IMR-90 (cell line): ENCODE measurements at regions not wholly inside any gene's neighbourhood (a gene's known extent, or its start where the extent isn't known, plus 50 kb on each side); places are given as distances from the start of the nearest gene placed in this dataset.

Source experiments
- ATAC-seq: fragments of 200-7000 bp; cut with Tn5 transposase; 2 replicates; pipeline ENCODE4 v1.9.1; 2020; ENCODE audit warnings: low read depth, mild to moderate bottlenecking, moderate library complexity
- BruUV-seq: library from RNA; stranded (reverse); fragments of 400-500 nt; replicated peaks from 2 replicates; lab custom pipeline; 2021; lab: Mats Ljungman, UMichigan
- CTCF ChIA-PET: fragments of 300-600 bp; formaldehyde crosslinking; extraction: SDS; loops from one replicate; lab custom pipeline; 2021; ENCODE audit warnings: antibody characterized with exemption; lab: Yijun Ruan, JAX
- POLR2A ChIA-PET: fragments of 300-600 bp; sonication (Branson Sonifier 250); formaldehyde crosslinking; loops from one replicate; lab custom pipeline; 2022; ENCODE audit warnings: antibody characterized with exemption; ENCODE audit not compliant: unreplicated experiment; lab: Charles Lee
- DNase-seq: peaks from one replicate; pipeline ENCODE4 v3.0.0; 2013
- H2AFZ ChIP-seq: replicated peaks from 2 replicates; pipeline ENCODE3; 2013; ENCODE audit warnings: low read length, mild to moderate bottlenecking; ENCODE audit not compliant: poor library complexity
- H2AK5ac ChIP-seq: 2 replicates; pipeline ENCODE4 v1.6.1; 2013; ENCODE audit warnings: low read depth, low read length, inconsistent platforms
- H2AK9ac ChIP-seq: replicated peaks from 2 replicates; pipeline ENCODE3; 2013; ENCODE audit warnings: mild to moderate bottlenecking, low read depth, low read length, moderate library complexity; ENCODE audit not compliant: poor library complexity
- H2BK120ac ChIP-seq: 2 replicates; pipeline ENCODE4 v1.6.1; 2013; ENCODE audit warnings: low read depth, low read length, inconsistent platforms
- H2BK15ac ChIP-seq: 3 replicates; pipeline ENCODE4 v1.6.1; 2013; ENCODE audit warnings: low read depth, low read length, inconsistent platforms
- H2BK20ac ChIP-seq: 2 replicates; pipeline ENCODE4 v1.6.1; 2013; ENCODE audit warnings: low read depth, mild to moderate bottlenecking, inconsistent platforms, low read length, moderate library complexity
- H2BK5ac ChIP-seq: 2 replicates; pipeline ENCODE4 v1.6.1; 2013; ENCODE audit warnings: mild to moderate bottlenecking, low read depth, low read length, inconsistent platforms; ENCODE audit not compliant: poor library complexity, severe bottlenecking
- H3K14ac ChIP-seq: replicated peaks from 2 replicates; pipeline ENCODE4 v1.6.1; 2013; ENCODE audit warnings: low read depth, low read length, inconsistent platforms
- H3K18ac ChIP-seq: 2 replicates; pipeline ENCODE4 v1.6.1; 2013; ENCODE audit warnings: low read depth, low read length, control low read depth
- H3K23ac ChIP-seq: 2 replicates; pipeline ENCODE4 v1.6.1; 2013; ENCODE audit warnings: low read depth, low read length, inconsistent platforms
- H3K27ac ChIP-seq: 2 replicates; pipeline ENCODE4 v1.5.1; 2013; ENCODE audit warnings: mild to moderate bottlenecking, control low read depth, low read length; ENCODE audit not compliant: insufficient read depth
- H3K27me3 ChIP-seq: 2 replicates; pipeline ENCODE4 v1.6.1; 2013; ENCODE audit warnings: low read length; ENCODE audit not compliant: control insufficient read depth, insufficient read depth
- H3K36me3 ChIP-seq: 2 replicates; pipeline ENCODE4 v1.6.1; 2013; ENCODE audit warnings: low read length, mixed read lengths; ENCODE audit not compliant: control insufficient read depth, insufficient read depth
- H3K4ac ChIP-seq: 2 replicates; pipeline ENCODE4 v1.6.1; 2013; ENCODE audit warnings: low read depth, low read length, inconsistent platforms
- H3K4me1 ChIP-seq: 2 replicates; pipeline ENCODE4 v1.6.1; 2013; ENCODE audit warnings: low read length, mixed read lengths; ENCODE audit not compliant: control insufficient read depth, insufficient read depth
- H3K4me2 ChIP-seq: 2 replicates; pipeline ENCODE4 v1.6.1; 2013; ENCODE audit warnings: low read depth, mild to moderate bottlenecking, control low read depth, low read length, moderate library complexity
- H3K4me3 ChIP-seq: 2 replicates; pipeline ENCODE4 v1.5.1; 2013; ENCODE audit warnings: low read depth, mild to moderate bottlenecking, control low read depth, low read length, moderate library complexity; ENCODE audit not compliant: insufficient read depth
- H3K56ac ChIP-seq: 2 replicates; pipeline ENCODE4 v1.6.1; 2013; ENCODE audit warnings: low read length, inconsistent platforms; ENCODE audit not compliant: insufficient read depth; ENCODE audit errors: extremely low read depth
- H3K79me1 ChIP-seq, 2 experiments: 2 replicates each; pipeline ENCODE4 v1.6.1; 2013; ENCODE audit warnings: low read length in 2 of 2, inconsistent platforms in 1 of 2, low read depth in 1 of 2
- H3K9ac ChIP-seq: 2 replicates; pipeline ENCODE4 v1.6.1; 2013; ENCODE audit warnings: low read depth, low read length, control low read depth
- H3K9me1 ChIP-seq: 2 replicates; pipeline ENCODE4 v1.6.1; 2013; ENCODE audit warnings: low read length, inconsistent platforms; ENCODE audit not compliant: insufficient read depth
- H3K9me3 ChIP-seq: 2 replicates; pipeline ENCODE4 v1.6.1; 2013; ENCODE audit warnings: low read length; ENCODE audit not compliant: control insufficient read depth, insufficient read depth
- H4K20me1 ChIP-seq: 2 replicates; pipeline ENCODE4 v1.6.1; 2013; ENCODE audit warnings: low read length, inconsistent platforms; ENCODE audit not compliant: insufficient read depth
- H4K5ac ChIP-seq: 2 replicates; pipeline ENCODE4 v1.6.1; 2013; ENCODE audit warnings: mild to moderate bottlenecking, low read depth, low read length, control low read depth
- H4K8ac ChIP-seq, 2 experiments: 2 replicates each; pipeline ENCODE4 v1.6.1; 2013; ENCODE audit warnings: low read depth in 2 of 2, low read length in 2 of 2, control low read depth in 1 of 2, inconsistent platforms in 1 of 2
- H4K91ac ChIP-seq: 2 replicates; pipeline ENCODE4 v1.6.1; 2013; ENCODE audit warnings: low read depth, low read length, inconsistent platforms; ENCODE audit not compliant: insufficient read depth
- BHLHE40 ChIP-seq: fragments of 150-350 bp; IDR thresholded peaks from 2 replicates; pipeline ENCODE4 v1.6.1; 2016; ENCODE audit warnings: mild to moderate bottlenecking, low read depth, low read length
- CHD1 ChIP-seq: IDR thresholded peaks from 2 replicates; pipeline ENCODE4 v1.6.1; 2012; ENCODE audit warnings: low read depth, low read length, improper control_type of control experiment
- CTCF ChIP-seq: conservative IDR thresholded peaks from 2 replicates; pipeline ENCODE4 v1.5.1; 2012; ENCODE audit warnings: mild to moderate bottlenecking, low read depth, low read length, improper control_type of control experiment
- NFE2L2 ChIP-seq: fragments of 150-350 bp; IDR thresholded peaks from 2 replicates; pipeline ENCODE4 v1.6.1; 2016; ENCODE audit warnings: low read depth, mild to moderate bottlenecking, low read length
- RFX5 ChIP-seq: IDR thresholded peaks from 2 replicates; pipeline ENCODE4 v1.8.0; 2012; ENCODE audit warnings: low read depth, mild to moderate bottlenecking, low read length, moderate library complexity
- WGBS, 2 experiments: methylation state at CpG; one replicate each; pipeline versions ENCODE4 v1.1.5 to v1.1.7; 2013; ENCODE audit warnings: missing lambda C conversion rate in 2 of 2; ENCODE audit not compliant: insufficient read length in 1 of 2; ENCODE audit errors: extremely low coverage in 2 of 2; 5-methylcytosine and 5-hydroxymethylcytosine counted together
- dilution Hi-C: fragments of 300-500 bp; cut with HindIII; formaldehyde crosslinking; loops from one replicate; pipeline ENCODE4 v1.14.3; 2018; ENCODE audit warnings: low sequenced_read_pairs; ENCODE audit not compliant: unreplicated experiment
- in situ Hi-C: fragments of 300-500 bp; cut with MboI; formaldehyde crosslinking; loops from 3 replicates; pipeline ENCODE4 v1.14.3; 2019; ENCODE audit warnings: low sequenced_read_pairs, inconsistent platforms, mixed read lengths
- intact Hi-C: fragments of 100-400 bp; cut with micrococcal nuclease; formaldehyde crosslinking; loops from 2 replicates; pipeline ENCODE4 v1.10.0; 2022

GRCh38 chr16:48008011-48008525, 147.7 kb downstream of the ABCC12 start:
- Histone ChIP-seq H3K56ac (no peak overlapping the region), H3K79me1 (no peaks in the 10 kb centered on the region), H4K8ac (no peak overlapping the region), H3K23ac (no peak overlapping the region), H2BK15ac (no peak overlapping the region), H3K4me2 (no peak overlapping the region), H3K18ac (no peak overlapping the region), H2AK5ac (no peak overlapping the region), H4K20me1 (no peaks in the 10 kb centered on the region), H3K27me3 (peaks cover 6% of the 10 kb centered on the region), H3K27ac (no peak overlapping the region), H3K9me3 (no peaks in the 10 kb centered on the region), H3K9ac (no peak overlapping the region), H2BK120ac (no peak overlapping the region), H4K5ac (no peak overlapping the region), H3K4me3 (no peak overlapping the region), H2BK5ac (no peak overlapping the region), H2AK9ac (no peak overlapping the region), H3K9me1 (no peaks in the 10 kb centered on the region), H3K14ac (no peak overlapping the region), H3K4ac (no peak overlapping the region), H4K91ac (no peak overlapping the region), H3K36me3 (no peaks in the 10 kb centered on the region), H3K4me1 (no peaks in the 10 kb centered on the region), H2BK20ac (no peak overlapping the region), H2AFZ (no peak overlapping the region)
- intact Hi-C loops, result no loop called here
- DNase-seq (no peak), ATAC-seq (no peak)
- no peak for TF ChIP-seq CTCF
- TF ChIP-seq NFE2L2, result no peak
- TF ChIP-seq CHD1, result no peak
- TF ChIP-seq BHLHE40, result no peak
- no peak for TF ChIP-seq RFX5
- dilution Hi-C loops, result no loop called here
- in situ Hi-C loops, result no loop called here
- CTCF ChIA-PET, result no interaction called here
- POLR2A ChIA-PET, result no interaction called here
- BruUV-seq, result no TSS peak
- WGBS, 2 experiments, result 76% methylated on average over 4 of the region's 7 CpGs; no CpG with 5 or more reads in 1 of the 2 experiments
